AG09309 (cell line): ENCODE measurements at regions not wholly inside any gene's neighbourhood (a gene's known extent, or its start where the extent isn't known, plus 50 kb on each side); places are given as distances from the start of the nearest gene placed in this dataset.

Experiments
- DNase-seq: peaks from one replicate; pipeline ENCODE4 v3.0.0-alpha.2; 2010; ENCODE audit warnings: low read depth
- H3K4me3 ChIP-seq: 2 replicates; pipeline ENCODE4 v1.5.1; 2011; ENCODE audit warnings: mild to moderate bottlenecking, low read depth, low read length, moderate library complexity; ENCODE audit not compliant: control insufficient read depth
- CTCF ChIP-seq: IDR thresholded peaks from 2 replicates; pipeline ENCODE4 v1.5.1; 2011; ENCODE audit warnings: mild to moderate bottlenecking, low read depth, low read length, inconsistent platforms; ENCODE audit not compliant: insufficient read depth, control insufficient read depth; ENCODE audit errors: missing control alignments

GRCh38 chr13:82291852-82292251, 1590.4 kb downstream of the SLITRK1 start:
- no peak overlapping the region for H3K4me3 ChIP-seq
- no peak for TF ChIP-seq CTCF
- DNase-seq, result no peak

DNA sequence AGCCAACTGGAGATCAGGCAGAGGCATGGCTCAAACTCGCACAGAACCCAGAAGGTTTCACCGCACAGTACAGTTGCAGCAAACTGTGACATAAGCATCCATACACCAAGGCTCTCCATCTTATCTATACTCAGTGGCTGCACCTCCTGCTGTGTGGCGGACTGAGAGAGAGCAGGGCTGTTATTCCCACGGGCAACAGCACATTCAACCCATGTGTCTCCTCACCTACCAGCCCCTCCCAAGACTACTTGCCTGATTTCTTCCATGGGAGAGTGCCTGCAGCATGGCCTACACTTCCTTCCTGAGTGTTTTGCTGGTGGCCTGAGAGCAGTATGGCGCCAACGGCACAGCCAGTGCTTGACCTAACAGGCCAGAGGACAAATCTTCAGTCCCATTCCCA, 1606.6 kb downstream of the SLITRK1 start:
- TF ChIP-seq CTCF, result no peak
- DNase-seq, result no peak
- H3K4me3 ChIP-seq, result no peak overlapping the region

GRCh38 chr13:82259284-82259683, 1623.0 kb downstream of the SLITRK1 start:
- DNase-seq, result no peak
- no peak overlapping the region for H3K4me3 ChIP-seq
- no peak for TF ChIP-seq CTCF

DNA sequence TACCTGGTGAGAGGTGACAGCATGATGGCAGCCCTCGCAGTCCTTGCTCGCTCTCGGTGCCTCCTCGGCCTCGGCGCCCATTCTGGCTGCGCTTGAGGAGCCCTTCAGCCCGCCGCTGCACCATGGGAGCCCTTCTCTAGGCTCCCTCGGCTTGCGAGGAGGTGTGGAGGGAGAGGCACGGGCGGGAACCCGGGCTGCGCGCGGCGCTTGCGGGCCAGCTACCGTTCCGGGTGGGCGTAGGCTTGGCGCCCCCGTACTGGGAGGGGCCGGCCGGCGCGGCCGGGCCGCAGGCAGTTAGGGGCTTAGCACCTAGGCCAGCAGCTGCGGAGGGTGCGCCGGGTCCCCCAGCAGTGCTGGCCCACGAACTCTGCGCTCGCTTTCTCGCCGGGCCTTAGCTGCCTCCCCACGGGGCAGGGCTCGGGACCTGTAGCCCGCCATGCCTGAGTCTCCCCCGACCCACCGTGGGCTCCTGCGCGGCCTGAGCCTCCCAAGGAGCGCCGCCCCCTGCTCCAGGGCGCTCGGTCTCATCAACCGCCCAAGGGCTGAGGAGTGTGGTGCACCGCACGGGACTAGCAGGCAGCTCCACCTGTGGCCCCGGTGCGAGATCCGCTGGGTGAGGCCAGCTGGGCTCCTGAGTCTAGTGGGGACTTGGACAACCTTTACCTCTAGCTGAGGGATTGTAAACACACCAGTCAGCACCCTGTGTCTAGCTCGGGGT, 1624.3 kb downstream of the SLITRK1 start:
- no peak overlapping the region for H3K4me3 ChIP-seq
- TF ChIP-seq CTCF, result no peak
- DNase-seq, result no peak

DNA sequence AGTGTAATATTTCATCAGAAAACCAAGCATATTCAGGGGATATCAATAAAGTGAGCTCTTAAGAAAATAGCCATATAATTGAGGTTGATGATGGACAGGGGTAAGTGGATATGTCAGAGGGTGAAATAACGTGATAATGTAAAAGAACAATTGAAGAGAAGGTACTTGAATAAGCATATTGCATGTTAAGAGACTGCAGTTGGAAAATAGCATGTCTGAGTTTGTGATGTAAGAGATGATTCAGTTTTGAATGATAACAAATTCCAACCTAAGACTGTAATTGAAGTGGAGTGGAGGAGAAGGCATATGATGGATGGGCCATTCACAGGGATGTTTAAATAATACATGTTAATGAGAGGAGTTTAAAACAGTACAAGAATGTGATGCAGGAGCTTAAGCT, 1633.5 kb downstream of the SLITRK1 start:
- DNase-seq, result no peak
- no peak for TF ChIP-seq CTCF
- no peak overlapping the region for H3K4me3 ChIP-seq

DNA sequence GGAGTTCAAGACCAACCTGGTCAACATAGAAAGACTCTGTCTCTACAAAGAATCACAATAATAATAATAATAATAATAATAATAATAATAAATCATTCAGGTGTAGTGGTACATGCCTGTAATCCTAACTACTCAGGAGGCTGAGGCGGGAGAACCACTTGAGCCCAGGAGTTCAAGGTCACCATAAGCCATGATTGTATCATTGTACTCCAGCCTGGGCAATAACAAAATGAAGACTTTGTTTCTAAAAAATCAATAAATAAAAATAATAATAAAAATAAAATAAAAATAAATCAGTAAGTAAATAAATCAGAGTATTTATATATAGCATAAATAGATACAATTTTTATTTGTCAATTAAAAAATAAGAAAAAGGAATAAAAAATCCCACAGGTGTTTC, 1636.4 kb downstream of the SLITRK1 start:
- TF ChIP-seq CTCF, result no peak
- DNase-seq, result no peak
- H3K4me3 ChIP-seq, result no peak overlapping the region
